UCSD-AML1 (cell line): ENCODE measurements at regions not wholly inside any gene's neighbourhood (a gene's known extent, or its start where the extent isn't known, plus 50 kb on each side); places are given as distances from the start of the nearest gene placed in this dataset.

Experiments used
- DNase-seq: peaks from one replicate; lab custom pipeline; 2025; ENCODE audit not compliant: unreplicated experiment; lab: John Stamatoyannopoulos, UW

DNA sequence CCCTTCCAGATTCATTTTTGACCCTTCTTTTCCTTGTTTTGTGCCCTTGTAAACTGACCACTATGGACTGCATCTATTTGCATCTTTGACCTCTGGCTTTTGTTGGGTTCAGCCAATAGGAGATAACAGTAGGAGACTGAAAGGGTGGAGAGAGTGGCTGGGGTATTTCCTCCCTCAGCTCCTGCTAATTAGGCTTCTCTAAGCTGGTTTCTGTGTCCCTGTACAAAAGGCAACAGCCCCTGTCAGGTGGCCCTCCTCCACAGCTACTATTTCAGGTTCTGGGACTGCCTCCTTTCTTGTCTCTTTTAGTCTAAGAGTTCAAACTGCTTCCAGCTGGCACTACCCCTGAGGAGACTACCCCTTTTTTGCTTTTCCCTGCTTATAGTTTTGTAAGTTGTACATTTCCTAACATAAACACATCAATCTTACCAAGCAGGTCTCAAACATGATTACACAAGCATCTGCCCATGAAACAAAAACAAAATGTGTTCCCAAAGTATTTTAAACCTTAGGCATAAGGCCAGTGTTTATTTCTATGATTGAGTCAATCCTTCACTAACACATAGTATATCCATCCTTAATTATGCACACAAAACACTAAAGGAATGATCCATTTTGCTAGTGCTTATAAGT lies 262.0 kb upstream of the TRPM3 start:
- no peak for DNase-seq

DNA sequence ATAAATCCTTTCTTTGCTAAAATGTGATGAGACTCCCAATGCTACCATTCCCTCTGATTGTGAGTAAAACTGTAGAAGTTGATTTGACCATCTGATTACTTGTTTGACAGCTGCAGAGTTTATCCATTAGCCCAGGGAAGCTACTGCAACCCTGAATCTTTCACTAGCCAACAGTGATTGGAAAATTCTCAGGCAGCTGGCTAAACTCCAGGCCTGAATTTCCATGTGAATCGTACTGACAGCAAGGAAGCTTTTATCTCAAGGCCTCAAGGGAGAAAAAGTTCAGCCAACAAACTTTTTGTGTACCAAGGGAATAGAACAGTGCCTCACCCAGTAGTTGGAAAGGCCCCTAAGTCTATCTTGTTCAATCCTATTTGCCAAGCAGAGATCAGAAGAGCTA lies 246.7 kb upstream of the TRPM3 start:
- DNase-seq: no peak

DNA sequence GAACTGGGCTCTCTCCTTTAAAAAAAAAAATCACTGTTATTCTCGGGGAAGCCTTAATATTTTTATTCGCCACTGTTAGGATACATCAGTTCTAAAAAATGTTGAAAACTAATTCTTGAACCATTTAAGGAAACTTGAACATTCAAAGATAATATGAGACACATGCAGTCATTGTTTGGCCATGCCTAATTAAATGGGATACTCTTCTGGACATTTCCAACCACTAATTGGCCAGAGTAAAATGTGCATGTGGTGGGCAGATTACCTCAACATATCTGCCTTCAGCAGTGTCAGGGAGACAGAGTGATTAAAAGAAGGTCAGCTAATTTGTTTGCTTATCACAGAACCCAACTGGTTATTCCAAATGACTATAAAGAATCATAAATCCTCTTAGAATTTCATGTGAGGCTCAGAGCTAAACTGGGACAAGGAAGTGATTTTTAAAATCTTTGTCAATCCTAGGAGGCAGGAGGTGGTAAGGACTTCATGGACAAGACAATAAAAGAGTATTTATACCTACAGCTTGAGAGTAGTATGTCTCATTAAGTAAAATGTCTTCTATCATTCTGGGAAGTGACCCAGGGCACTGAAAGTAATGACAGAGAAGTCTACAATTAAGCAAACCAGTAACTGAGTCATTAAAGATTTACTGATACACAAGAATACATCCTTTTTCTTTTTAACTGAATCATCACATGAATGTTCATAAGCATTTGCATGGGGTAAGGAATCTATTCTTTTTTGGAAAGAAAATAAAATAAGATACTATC lies 242.9 kb upstream of the TRPM3 start:
- no peak for DNase-seq

DNA sequence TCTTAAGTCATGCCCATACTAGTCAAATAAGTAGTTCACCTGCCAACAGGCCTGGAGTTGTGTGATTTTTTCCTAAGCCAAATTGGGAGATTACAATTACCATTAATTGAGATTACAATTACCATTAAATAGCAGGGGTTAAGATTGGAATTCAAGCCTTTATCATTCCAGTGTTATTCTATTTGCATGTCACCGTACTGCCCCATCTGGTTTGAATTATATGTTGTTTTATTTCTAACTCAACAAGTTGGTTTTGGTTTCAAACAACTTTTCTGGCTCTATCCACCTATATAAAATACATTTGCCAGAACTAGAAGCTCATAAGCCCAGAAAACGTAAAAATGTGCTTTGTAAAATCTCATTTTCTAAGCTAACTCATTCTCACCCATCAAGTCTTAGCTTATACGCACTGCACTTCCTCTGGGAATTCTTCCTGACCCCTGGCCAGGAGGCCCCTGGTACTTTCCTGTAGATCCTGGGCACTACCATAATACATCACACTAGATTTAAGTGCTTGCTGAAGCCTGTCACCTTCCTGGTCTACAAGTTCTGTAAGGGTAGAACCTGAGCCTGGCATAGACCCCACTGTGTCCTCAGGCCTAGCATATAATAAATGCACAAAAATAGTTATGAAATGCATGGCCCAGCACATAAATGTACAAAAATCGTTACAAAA lies 242.0 kb upstream of the TRPM3 start:
- DNase-seq: no peak

DNA sequence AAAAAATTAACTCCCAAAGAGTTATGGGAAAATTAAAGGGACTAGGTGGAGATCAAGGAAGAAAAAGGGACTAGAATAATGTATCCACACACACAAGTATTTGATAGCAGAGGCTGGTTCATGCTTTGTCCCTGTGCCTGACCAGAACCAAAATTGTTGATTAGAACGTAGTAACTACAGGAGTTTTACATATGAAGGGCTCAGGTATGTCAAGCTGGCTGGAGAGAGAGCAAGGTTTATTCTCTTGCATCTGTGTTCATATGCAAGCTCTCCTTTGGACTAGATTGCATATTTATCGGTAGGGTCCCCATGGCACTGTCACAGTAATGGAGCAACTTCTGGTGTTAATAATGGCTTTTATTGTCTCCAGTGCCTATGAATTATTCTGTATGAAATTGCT lies 239.9 kb upstream of the TRPM3 start:
- DNase-seq: no peak

DNA sequence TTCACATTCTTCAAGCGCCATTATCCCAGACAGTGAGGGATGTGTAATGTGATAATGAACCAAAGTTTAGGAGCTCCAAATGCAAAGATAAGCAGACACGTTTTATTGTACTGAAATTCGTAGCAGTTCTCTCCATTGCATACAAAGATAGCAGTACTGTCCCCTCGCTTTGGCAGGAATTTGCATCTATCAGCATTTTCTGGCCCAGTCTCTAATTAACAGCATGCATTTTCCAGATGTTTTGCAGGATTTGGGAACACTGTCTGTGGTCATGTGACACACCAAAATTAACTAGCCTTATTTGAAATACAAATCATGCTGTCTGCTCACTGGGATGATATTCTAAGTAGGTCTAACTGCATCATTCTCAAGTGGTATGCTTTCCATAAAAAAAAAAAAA lies 235.9 kb upstream of the TRPM3 start:
- no peak for DNase-seq

DNA sequence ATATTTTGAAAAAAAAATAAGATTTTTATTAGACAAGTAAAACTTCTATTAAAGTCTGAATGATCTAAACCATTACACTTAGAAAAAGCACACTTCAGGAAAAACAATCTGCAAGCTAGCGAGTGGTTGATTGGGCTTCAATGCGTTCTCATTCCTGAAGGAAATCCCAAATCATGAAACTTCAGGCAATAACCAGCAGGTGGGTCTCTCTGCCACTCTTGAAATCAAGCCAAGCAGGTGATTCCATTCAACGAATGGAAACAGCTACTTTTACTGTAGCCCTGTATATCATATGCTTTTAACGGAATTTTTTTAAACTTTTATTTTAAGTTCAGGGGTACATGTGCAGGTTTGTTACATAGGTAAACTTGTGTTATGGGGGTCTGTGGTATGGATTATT lies 234.5 kb upstream of the TRPM3 start:
- DNase-seq: no peak

DNA sequence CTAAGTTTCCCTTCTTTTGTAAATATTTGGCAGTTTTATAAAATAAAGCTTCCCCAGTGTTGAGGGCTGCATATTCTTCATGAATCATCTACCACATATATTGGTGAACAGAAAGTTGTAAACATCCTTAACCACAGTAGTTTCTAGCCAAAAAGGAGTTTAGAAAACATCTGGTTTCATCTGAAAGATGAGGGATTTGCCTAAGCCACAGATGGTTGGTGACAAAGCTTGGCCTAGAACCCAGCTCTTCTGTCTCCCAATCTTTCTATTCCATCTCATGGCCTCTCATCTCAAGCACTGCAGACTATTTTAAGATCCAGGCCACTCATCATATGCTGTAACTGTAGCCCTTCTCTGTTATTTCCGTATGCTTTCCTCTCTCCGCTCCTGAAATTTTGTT lies 232.3 kb upstream of the TRPM3 start:
- DNase-seq: no peak

DNA sequence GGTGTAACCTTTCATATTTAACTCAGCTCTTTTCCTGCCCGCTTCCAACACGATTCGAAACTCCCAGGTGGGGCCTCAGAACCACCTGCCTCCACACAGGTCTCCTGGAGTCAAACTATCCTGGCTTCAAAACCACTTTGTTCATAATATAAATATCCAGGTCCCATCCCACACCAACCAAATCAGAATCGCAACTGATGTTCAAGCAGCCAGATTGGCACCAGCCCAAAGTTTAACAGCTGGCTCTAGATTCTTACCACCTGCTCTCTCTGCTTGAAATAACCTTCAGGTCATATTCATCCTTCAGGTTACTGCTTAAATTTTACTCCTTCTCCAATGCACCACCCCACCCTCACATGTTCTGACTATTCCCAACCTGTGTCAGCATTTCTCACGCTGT lies 231.4 kb upstream of the TRPM3 start:
- DNase-seq: no peak

DNA sequence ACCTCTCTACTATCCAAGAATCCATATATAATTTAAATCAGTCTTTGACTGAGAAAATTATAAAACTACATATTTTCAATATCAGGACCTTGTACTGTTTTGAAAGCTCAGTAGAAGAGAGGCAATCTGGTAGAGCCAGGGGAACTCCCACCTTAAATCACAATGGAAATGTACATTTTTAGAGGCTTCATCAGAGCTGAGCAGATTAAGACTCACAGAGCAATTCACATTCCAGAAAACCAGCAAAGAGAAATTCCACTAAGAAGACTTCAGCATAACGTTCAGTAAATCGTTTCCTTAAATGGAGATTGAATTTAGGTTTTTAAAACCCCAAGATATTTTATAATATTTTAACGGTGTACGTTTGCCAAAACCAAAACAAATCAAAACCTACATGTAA lies 227.8 kb upstream of the TRPM3 start:
- no peak for DNase-seq

DNA sequence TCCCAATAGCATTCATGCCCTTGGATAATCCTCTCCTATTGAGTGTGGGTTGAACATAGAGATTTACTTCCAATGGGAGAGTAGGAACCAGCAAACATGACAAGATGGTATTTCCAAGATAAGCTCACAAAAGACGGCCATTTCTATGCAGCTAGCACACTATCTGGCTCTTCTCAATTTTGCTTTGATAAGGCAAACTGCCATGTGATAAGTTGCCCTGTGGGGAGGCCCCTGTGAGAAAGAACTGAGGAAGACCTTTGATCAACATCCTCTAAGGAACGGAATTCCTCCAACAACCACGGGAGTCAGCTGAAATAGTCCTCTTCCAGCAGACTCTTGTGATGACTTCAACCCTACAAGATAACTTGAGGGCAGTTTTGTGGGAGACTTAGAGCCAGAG lies 211.9 kb upstream of the TRPM3 start:
- no peak for DNase-seq

DNA sequence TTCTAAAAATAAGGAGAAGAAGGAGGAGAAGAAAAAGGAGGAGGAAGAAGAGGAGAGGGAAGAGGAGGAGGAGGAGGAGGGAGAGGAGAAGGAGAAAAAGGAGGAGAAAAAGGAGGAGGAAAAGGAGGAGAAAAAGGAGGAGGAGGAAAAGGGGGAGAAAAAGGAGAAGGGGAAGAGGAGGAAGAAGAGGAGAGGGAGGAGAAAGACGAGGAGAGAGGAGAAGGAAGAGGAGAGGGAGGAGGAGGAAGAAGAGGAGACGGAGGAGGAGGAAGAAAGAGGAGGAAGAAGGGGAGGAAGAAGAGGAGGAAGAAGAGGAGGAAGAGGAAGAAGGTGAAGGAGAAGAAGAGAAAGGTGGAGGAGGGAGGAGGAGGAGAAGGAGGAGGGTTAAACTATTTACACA lies 210.2 kb upstream of the TRPM3 start:
- no peak for DNase-seq

DNA sequence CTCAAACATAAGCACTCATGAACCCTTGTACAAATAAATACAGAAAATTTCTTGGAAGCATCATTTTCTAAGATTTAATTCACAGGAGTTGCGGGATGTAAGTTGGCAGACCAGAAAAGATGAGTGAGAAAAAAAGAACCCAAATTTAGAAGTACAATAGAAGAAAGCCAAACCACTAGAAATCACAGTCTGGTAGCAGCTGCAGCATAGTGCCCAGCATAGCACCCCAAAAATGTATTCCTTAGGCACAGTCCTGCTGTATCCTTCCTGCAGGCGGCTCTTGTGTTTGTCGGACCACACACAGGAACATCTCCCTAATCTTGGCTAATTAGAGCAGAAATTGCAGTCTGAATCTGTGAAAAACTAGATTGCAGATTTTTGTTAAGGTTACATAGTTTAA lies 208.5 kb upstream of the TRPM3 start:
- no peak for DNase-seq

DNA sequence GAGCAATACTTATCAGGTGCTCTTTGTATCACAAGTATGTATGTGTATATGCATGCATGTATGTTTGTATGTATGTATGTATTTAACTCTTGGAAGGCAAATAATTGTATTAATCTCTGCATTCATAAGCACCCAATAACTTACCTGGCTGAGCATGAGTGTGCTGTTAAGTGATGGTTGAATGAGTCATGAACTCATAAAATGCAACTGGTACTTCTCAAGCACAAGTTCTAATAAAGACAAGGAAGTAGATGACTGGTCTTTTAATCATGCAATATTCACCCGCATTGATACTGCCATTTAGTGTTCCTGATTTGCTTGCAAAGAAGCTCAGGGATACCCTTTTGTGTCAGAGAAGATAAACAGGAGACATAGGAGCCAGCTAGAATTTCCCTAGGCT lies 204.9 kb upstream of the TRPM3 start:
- DNase-seq: no peak

DNA sequence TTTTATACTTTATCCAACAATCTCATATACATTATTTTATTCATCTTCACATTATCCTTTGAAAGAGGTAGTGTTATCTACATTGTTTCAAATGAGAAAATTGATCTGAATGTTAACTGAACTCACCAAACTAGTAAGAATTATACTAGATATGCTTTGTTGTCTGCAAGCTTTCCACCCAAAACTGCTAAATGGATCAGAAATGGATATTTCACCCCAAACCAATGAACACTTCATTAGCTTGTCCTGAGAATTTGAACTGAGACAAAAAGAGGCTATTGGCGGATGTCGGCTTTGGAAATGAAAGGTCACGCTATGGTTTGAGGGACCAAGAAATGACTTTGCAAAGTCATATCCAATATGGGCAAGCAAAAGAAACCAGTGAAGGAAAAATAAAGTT lies 201.9 kb upstream of the TRPM3 start:
- DNase-seq: no peak

DNA sequence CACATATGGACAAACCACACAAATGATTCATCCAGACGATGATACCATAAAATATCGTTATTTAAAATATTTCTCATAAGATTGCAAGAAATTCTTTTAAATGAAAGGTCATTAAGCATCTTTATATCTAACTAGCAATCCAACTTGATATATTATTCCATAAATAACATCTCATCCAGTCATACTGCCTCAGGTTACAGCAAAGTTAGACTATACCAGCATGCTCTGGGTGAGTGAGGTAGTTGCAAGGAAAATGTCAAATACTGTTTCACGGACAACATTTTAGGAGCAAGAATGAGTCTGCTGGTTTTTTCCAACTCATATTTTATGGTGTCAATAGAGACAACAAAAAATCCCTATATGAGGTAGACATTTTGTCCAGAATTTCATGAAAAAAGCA lies 200.9 kb upstream of the TRPM3 start:
- no peak for DNase-seq

DNA sequence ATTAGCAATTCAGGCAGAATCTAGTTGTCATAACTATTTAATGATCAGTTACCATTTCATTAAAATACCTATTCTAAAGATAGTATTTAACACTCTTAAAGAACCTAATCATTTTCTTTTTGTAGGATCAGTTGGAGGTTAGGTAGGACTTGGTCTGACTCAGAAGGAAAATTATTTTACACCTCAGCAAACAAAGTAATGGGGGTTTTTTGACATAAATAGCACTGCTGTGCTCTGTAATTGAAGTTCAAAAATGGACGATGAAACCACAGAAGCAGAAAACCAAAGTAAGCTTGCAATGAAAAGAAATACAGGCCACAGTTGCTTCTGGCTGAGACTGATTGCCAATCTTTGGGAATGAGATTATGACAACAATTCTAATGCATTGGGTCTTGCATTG lies 187.0 kb upstream of the TRPM3 start:
- no peak for DNase-seq

DNA sequence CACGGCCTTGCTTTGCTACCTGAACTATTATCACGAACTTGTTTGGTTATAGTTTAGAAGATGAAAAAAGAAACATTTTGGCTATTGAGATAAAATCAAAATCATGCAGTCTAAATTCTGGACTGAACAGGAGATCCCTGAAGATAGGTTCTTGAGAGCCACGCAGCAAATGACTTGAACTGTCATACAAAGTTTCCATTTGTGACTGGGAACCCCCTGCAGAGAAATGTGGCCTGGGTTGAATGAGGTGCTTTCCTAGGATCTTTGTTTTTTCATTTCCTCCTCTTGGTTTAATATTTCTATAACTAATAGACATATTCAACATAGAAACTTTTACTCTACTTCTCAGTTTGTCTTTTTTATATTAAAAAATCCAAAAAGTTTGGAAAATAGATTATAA lies 184.7 kb upstream of the TRPM3 start:
- no peak for DNase-seq

DNA sequence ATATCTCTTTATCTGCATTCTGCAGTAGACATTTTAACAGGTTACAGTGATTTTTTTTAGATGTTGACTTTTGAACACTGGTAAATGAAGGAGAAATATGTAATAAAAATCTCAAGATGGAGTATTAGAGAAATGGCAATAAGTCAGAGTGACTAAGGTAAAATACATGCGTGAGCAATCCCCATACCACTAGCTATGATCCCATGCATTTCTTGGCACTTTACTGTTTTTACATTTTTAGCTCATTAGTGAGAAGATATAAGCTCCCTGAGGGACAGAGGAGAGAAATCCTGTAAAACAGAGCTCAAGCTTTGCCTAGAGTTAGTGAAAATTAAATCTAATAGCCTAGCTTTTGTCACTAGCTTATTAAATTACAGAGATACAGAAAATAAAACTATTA lies 181.9 kb upstream of the TRPM3 start:
- no peak for DNase-seq

DNA sequence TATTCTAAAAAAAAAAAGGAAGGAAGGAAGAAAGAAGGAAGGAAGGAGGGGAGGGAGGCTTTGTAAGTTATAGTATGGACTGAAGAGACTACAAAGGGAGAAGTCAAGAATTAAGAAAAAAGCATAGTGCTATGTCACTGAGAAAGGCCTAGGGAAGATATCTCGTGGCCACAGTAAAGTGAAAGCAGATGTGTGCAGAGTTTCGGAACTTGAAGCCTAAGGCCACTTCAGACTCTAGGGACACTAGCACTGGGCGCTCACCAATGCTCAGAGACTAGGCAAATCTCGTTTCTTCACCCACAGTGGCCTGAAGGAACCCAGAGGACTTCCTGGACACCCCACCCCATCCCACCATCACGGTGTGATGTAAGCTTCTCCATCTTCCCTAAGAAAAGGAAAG lies 181.4 kb upstream of the TRPM3 start:
- no peak for DNase-seq

DNA sequence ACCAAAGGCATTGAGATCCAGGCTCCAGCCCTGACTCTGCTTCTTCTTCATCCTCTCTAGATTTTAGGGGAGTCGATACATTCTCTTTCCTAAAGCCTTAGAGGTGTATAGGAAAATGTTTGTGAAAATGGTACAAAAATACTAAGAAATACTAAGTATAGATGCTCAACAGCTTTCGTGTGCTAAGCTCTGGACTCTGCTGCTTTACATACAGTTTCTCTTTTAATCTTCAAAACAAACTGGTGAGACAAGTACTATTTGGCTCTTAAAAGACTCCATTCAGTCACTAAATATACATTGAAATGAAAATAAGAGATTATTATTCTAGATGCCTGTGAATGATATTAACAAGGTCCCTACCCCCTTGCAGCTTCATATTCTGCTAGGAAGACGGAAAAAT lies 174.5 kb upstream of the TRPM3 start:
- no peak for DNase-seq

DNA sequence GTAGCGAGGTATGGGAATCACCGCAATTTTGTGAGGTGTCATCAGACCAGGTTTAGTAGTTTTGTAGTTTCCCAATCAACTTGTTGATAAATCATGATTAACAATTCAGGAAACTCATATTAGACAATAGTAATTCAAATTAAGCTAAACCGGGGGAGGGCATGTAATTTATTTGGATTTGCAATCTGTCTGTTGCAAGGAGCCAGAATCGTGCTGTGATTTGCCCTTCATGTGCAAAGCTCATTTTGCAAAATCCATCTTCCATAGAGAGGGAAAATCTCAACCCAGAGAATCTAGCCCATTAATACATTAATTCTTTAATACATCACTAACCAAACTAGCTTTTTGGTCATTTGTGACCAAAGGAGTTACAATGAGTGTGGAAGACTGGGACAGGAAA lies 164.7 kb upstream of the TRPM3 start:
- DNase-seq: no peak
